ENCODE measurements at regions not wholly inside any gene's neighbourhood (a gene's known extent, or its start where the extent isn't known, plus 50 kb on each side); places are given as distances from the start of the nearest gene placed in this dataset.

- no peak for DNase-seq (ENCODE audit: low read depth)
Measured at GRCh38 chr10:44854693-44855350, 56.3 kb upstream of the TMEM72 start.

- no peak for DNase-seq (ENCODE audit: low read depth)
Measured at GRCh38 chr10:44856696-44857095, 54.4 kb upstream of the TMEM72 start.

GRCh38 chr10:44857363-44858016 lies 53.6 kb upstream of the TMEM72 start:
- DNase-seq (ENCODE audit: low read depth): peak; percentile 97

GRCh38 chr10:44858017-44858371 lies 53.1 kb upstream of the TMEM72 start:
- no peak for DNase-seq (ENCODE audit: low read depth)

- no peak for DNase-seq (ENCODE audit: low read depth)
Measured at GRCh38 chr10:44858988-44859387, 52.1 kb upstream of the TMEM72 start.

- DNase-seq (ENCODE audit: low read depth): no peak
Measured at GRCh38 chr10:44859546-44860285, 51.4 kb upstream of the TMEM72 start.

- peak; percentile 99 for DNase-seq (ENCODE audit: low read depth)
Measured at GRCh38 chr10:44860811-44861736, 50.1 kb upstream of the TMEM72 start.
